ENCODE measurements at regions not wholly inside any gene's neighbourhood (a gene's known extent, or its start where the extent isn't known, plus 50 kb on each side); places are given as distances from the start of the nearest gene placed in this dataset.

GRCh38 chr1:188269956-188270355 lies 1441.2 kb downstream of the PLA2G4A start:
- Mint-ChIP-seq H3K27ac (ENCODE audit: unreplicated experiment) (no peak overlapping the region), H3K4me1 (ENCODE audit: low read depth) (no peaks in the 10 kb centered on the region), H3K9me3 (ENCODE audit: low read depth) (peaks cover 4% of the 10 kb centered on the region), H3K27me3 (ENCODE audit: low read depth) (no peaks in the 10 kb centered on the region), H3K36me3 (ENCODE audit: low read depth) (no peaks in the 10 kb centered on the region), H3K4me3 (ENCODE audit: unreplicated experiment) (no peak overlapping the region)
- TF ChIP-seq CTCF (IDR thresholded peaks at IDR 0.05) = no peak
- no peak for DNase-seq (ENCODE audit: low spot score)

- H3K9me3 Mint-ChIP-seq (ENCODE audit: low read depth) = peaks cover 1% of the 10 kb centered on the region
- H3K27me3 Mint-ChIP-seq (ENCODE audit: low read depth) = no peaks in the 10 kb centered on the region
- H3K36me3 Mint-ChIP-seq (ENCODE audit: low read depth) = no peaks in the 10 kb centered on the region
- no peak overlapping the region for H3K4me3 Mint-ChIP-seq (ENCODE audit: unreplicated experiment)
- no peaks in the 10 kb centered on the region for H3K4me1 Mint-ChIP-seq (ENCODE audit: low read depth)
- DNase-seq (ENCODE audit: low spot score) = no peak
- no peak overlapping the region for H3K27ac Mint-ChIP-seq (ENCODE audit: unreplicated experiment)
- TF ChIP-seq CTCF (IDR thresholded peaks at IDR 0.05) = no peak
Observed at GRCh38 chr1:188270497-188270896, 1441.7 kb downstream of the PLA2G4A start.

- Mint-ChIP-seq H3K4me3 (ENCODE audit: unreplicated experiment) (no peak overlapping the region), H3K9me3 (ENCODE audit: low read depth) (no peaks in the 10 kb centered on the region), H3K27ac (ENCODE audit: unreplicated experiment) (no peak overlapping the region), H3K27me3 (ENCODE audit: low read depth) (no peaks in the 10 kb centered on the region), H3K36me3 (ENCODE audit: low read depth) (no peaks in the 10 kb centered on the region), H3K4me1 (ENCODE audit: low read depth) (peaks cover 5% of the 10 kb centered on the region)
- DNase-seq (ENCODE audit: low spot score) = no peak
- no peak for TF ChIP-seq CTCF (IDR thresholded peaks at IDR 0.05)
Observed at GRCh38 chr1:188277771-188278170, 1449.0 kb downstream of the PLA2G4A start.

GRCh38 chr1:188281921-188282320 lies 1453.2 kb downstream of the PLA2G4A start:
- Mint-ChIP-seq H3K27me3 (ENCODE audit: low read depth) (no peaks in the 10 kb centered on the region), H3K4me1 (ENCODE audit: low read depth) (peaks cover 5% of the 10 kb centered on the region), H3K36me3 (ENCODE audit: low read depth) (no peaks in the 10 kb centered on the region), H3K4me3 (ENCODE audit: unreplicated experiment) (no peak overlapping the region), H3K9me3 (ENCODE audit: low read depth) (no peaks in the 10 kb centered on the region), H3K27ac (ENCODE audit: unreplicated experiment) (no peak overlapping the region)
- DNase-seq (ENCODE audit: low spot score) = no peak
- no peak for TF ChIP-seq CTCF (IDR thresholded peaks at IDR 0.05)

GRCh38 chr1:188295157-188295556 lies 1466.4 kb downstream of the PLA2G4A start:
- H3K4me3 Mint-ChIP-seq (ENCODE audit: unreplicated experiment) = no peak overlapping the region
- TF ChIP-seq CTCF (IDR thresholded peaks at IDR 0.05) = no peak
- no peaks in the 10 kb centered on the region for H3K4me1 Mint-ChIP-seq (ENCODE audit: low read depth)
- H3K27me3 Mint-ChIP-seq (ENCODE audit: low read depth) = peaks cover 4% of the 10 kb centered on the region
- DNase-seq (ENCODE audit: low spot score) = no peak
- H3K27ac Mint-ChIP-seq (ENCODE audit: unreplicated experiment) = no peak overlapping the region
- no peaks in the 10 kb centered on the region for H3K36me3 Mint-ChIP-seq (ENCODE audit: low read depth)
- H3K9me3 Mint-ChIP-seq (ENCODE audit: low read depth) = peaks cover 3% of the 10 kb centered on the region

All from chondrocyte (in vitro differentiated cells).